ENCODE measurements at regions not wholly inside any gene's neighbourhood (a gene's known extent, or its start where the extent isn't known, plus 50 kb on each side); places are given as distances from the start of the nearest gene placed in this dataset.

GRCh38 chr3:45330510-45331295, 57.7 kb upstream of the LARS2 start:
- DNase-seq = no peak

- DNase-seq = no peak
Measured at GRCh38 chr3:45332493-45332892, 55.9 kb upstream of the LARS2 start.

GRCh38 chr3:45332901-45333407, 55.4 kb upstream of the LARS2 start:
- no peak for DNase-seq

GRCh38 chr3:45333549-45333948, 54.8 kb upstream of the LARS2 start:
- DNase-seq = no peak

- DNase-seq = no peak
Measured at GRCh38 chr3:45337839-45338470, 50.4 kb upstream of the LARS2 start.
